ENCODE measurements at regions not wholly inside any gene's neighbourhood (a gene's known extent, or its start where the extent isn't known, plus 50 kb on each side); places are given as distances from the start of the nearest gene placed in this dataset.

DNA sequence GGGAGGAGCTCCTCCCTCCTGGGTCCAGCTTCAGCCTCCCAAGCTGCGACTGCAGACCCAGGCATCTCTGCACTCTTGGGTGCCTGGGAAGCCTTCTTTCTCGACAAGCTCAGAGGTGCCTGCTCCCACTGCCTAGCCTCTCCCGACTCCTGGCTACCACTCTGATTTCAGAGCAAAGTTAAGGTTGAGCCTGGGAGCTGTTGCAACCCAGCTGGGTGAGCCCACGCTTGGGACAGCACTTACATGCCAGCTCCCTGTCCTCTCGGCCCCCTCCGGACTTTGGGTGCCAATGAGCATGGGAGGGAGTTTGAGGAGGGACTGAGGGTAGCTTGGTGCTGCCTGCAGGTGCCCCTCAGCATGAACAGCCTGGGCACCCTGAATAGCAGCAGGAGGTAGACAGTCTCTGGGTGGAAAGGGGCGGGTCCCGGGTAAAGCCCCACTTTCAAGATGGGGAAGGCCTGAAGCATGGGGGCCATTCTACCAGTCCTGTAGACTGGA, 1383.4 kb upstream of the PCDH20 start:
- Mint-ChIP-seq H3K4me1 (no peaks in the 10 kb centered on the region), H3K27me3 (ENCODE audit: low read depth) (no peaks in the 10 kb centered on the region), H3K4me3 (no peak overlapping the region), H3K36me3 (no peaks in the 10 kb centered on the region), H3K27ac (no peak overlapping the region), H3K9me3 (no peaks in the 10 kb centered on the region)
- no peak for DNase-seq (ENCODE audit: low spot score)
- no peak for TF ChIP-seq JAZF1 (CRISPR knock-in tag; IDR thresholded peaks at IDR 0.05)
- TF ChIP-seq GRHL2 (CRISPR knock-in tag; IDR thresholded peaks at IDR 0.05; ENCODE audit: insufficient replicate concordance, severe bottlenecking), result no peak
- TF ChIP-seq TEAD1 (CRISPR knock-in tag; IDR thresholded peaks at IDR 0.05), result no peak
- no peak for TF ChIP-seq MXD4 (CRISPR knock-in tag; IDR thresholded peaks at IDR 0.05; ENCODE audit: borderline replicate concordance)
- no peak for TF ChIP-seq EMX1 (CRISPR knock-in tag; IDR thresholded peaks at IDR 0.05)
- TF ChIP-seq, protein P1, sequence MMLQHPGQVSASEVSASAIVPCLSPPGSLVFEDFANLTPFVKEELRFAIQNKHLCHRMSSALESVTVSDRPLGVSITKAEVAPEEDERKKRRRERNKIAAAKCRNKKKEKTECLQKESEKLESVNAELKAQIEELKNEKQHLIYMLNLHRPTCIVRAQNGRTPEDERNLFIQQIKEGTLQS (CRISPR knock-in tag; conservative IDR thresholded peaks at IDR 0.05), result no peak
- TF ChIP-seq ZNF232 (CRISPR knock-in tag; IDR thresholded peaks at IDR 0.05), result no peak
- no peak for TF ChIP-seq NFE2L1 (CRISPR knock-in tag; IDR thresholded peaks at IDR 0.05)
- TF ChIP-seq, protein P2, sequence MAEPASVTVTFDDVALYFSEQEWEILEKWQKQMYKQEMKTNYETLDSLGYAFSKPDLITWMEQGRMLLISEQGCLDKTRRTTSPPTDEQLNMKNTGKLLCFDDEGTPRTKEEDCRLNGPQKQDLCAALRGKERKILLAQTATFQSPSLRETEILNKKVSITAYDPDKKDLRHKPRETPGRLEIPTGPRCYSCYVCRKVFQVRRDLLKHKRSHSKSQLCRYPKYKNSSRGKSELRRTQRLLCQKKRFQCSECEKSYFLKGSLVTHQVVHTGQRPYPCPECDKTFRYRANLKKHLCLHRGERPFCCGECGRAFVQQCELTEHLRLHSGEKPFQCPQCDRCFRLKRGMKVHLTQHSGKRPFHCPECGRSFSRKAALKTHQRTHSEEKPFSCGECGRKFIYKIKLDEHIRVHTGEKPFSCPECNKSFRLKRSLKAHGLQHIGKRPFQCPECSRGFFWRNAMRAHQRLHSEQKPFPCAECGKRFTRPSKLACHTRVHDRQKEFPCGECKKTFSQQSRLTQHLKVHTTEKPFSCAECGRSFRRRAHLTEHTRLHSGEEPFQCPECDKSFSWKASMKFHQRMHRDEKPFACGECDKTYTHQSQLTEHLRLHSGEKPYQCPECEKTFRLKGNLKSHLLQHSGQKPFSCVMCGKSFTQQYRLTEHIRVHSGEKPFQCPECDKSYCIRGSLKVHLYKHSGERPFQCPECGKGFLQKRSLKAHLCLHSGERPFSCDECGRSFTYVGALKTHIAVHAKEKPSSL (CRISPR knock-in tag; conservative IDR thresholded peaks at IDR 0.05), result no peak
- no peak for TF ChIP-seq OVOL2 (CRISPR knock-in tag; IDR thresholded peaks at IDR 0.05; ENCODE audit: borderline replicate concordance)
- no peak for TF ChIP-seq ELF4 (CRISPR knock-in tag; IDR thresholded peaks at IDR 0.05; ENCODE audit: low read depth)
- no peak for TF ChIP-seq ZNF317 (CRISPR knock-in tag; IDR thresholded peaks at IDR 0.05; ENCODE audit: borderline replicate concordance, low read depth)
- no peak for TF ChIP-seq ZNF121 (CRISPR knock-in tag; IDR thresholded peaks at IDR 0.05)
- ATAC-seq, result no peak
- POLR2A ChIA-PET, result no interaction called here
- CTCF ChIA-PET, result interaction anchor here (1.1 to 1.5 kb wide), 2 partner anchors 20 to 172 kb away, joined by 3 read pairs; no protein-coding TSS in a partner anchor

DNA sequence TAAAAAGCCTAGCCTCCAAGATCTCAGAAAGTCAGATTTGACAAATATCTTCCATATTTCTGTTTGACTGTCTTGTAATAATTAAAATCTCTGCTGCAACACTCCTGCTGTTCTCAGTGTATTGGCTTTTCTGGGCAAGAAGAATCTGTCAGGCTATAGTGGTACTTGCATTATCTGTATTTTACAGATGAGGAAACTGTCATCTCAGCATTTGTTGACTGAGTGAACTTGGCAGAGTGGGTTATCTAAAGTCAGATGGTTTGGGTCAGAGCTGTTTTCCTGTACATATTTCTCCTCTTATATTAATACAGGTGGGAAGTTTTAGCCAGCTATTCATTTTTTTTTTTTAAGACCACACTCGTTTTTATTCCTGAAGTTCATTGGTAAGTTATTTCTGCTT, 1378.2 kb upstream of the PCDH20 start:
- Mint-ChIP-seq H3K27me3 (ENCODE audit: low read depth) (no peaks in the 10 kb centered on the region), H3K4me1 (no peaks in the 10 kb centered on the region), H3K9me3 (peaks cover 6% of the 10 kb centered on the region), H3K4me3 (no peak overlapping the region), H3K27ac (no peak overlapping the region), H3K36me3 (no peaks in the 10 kb centered on the region)
- TF ChIP-seq ZBTB21 (CRISPR knock-in tag; IDR thresholded peaks at IDR 0.05; ENCODE audit: borderline replicate concordance), result no peak
- TF ChIP-seq, protein P3, sequence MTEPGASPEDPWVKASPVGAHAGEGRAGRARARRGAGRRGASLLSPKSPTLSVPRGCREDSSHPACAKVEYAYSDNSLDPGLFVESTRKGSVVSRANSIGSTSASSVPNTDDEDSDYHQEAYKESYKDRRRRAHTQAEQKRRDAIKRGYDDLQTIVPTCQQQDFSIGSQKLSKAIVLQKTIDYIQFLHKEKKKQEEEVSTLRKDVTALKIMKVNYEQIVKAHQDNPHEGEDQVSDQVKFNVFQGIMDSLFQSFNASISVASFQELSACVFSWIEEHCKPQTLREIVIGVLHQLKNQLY (CRISPR knock-in tag; IDR thresholded peaks at IDR 0.05), result no peak
- TF ChIP-seq SP1 (CRISPR knock-in tag; conservative IDR thresholded peaks at IDR 0.05), result no peak
- TF ChIP-seq, protein P4, sequence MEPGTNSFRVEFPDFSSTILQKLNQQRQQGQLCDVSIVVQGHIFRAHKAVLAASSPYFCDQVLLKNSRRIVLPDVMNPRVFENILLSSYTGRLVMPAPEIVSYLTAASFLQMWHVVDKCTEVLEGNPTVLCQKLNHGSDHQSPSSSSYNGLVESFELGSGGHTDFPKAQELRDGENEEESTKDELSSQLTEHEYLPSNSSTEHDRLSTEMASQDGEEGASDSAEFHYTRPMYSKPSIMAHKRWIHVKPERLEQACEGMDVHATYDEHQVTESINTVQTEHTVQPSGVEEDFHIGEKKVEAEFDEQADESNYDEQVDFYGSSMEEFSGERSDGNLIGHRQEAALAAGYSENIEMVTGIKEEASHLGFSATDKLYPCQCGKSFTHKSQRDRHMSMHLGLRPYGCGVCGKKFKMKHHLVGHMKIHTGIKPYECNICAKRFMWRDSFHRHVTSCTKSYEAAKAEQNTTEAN (CRISPR knock-in tag; IDR thresholded peaks at IDR 0.05), result no peak
- TF ChIP-seq, protein P5, sequence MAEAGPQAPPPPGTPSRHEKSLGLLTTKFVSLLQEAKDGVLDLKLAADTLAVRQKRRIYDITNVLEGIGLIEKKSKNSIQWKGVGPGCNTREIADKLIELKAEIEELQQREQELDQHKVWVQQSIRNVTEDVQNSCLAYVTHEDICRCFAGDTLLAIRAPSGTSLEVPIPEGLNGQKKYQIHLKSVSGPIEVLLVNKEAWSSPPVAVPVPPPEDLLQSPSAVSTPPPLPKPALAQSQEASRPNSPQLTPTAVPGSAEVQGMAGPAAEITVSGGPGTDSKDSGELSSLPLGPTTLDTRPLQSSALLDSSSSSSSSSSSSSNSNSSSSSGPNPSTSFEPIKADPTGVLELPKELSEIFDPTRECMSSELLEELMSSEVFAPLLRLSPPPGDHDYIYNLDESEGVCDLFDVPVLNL (CRISPR knock-in tag; IDR thresholded peaks at IDR 0.05; ENCODE audit: borderline replicate concordance, low read depth), result no peak
- TF ChIP-seq, protein P6, sequence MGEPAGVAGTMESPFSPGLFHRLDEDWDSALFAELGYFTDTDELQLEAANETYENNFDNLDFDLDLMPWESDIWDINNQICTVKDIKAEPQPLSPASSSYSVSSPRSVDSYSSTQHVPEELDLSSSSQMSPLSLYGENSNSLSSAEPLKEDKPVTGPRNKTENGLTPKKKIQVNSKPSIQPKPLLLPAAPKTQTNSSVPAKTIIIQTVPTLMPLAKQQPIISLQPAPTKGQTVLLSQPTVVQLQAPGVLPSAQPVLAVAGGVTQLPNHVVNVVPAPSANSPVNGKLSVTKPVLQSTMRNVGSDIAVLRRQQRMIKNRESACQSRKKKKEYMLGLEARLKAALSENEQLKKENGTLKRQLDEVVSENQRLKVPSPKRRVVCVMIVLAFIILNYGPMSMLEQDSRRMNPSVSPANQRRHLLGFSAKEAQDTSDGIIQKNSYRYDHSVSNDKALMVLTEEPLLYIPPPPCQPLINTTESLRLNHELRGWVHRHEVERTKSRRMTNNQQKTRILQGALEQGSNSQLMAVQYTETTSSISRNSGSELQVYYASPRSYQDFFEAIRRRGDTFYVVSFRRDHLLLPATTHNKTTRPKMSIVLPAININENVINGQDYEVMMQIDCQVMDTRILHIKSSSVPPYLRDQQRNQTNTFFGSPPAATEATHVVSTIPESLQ (CRISPR knock-in tag; IDR thresholded peaks at IDR 0.05), result no peak
- TF ChIP-seq, protein P7, sequence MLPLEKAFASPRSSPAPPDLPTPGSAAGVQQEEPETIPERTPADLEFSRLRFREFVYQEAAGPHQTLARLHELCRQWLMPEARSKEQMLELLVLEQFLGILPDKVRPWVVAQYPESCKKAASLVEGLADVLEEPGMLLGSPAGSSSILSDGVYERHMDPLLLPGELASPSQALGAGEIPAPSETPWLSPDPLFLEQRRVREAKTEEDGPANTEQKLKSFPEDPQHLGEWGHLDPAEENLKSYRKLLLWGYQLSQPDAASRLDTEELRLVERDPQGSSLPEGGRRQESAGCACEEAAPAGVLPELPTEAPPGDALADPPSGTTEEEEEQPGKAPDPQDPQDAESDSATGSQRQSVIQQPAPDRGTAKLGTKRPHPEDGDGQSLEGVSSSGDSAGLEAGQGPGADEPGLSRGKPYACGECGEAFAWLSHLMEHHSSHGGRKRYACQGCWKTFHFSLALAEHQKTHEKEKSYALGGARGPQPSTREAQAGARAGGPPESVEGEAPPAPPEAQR (CRISPR knock-in tag; IDR thresholded peaks at IDR 0.05), result no peak
- no peak for TF ChIP-seq TP53 (CRISPR knock-in tag; IDR thresholded peaks at IDR 0.05)
- ChIA-PET CTCF (no interaction called here), POLR2A (no interaction called here)
- ATAC-seq (no peak), DNase-seq (ENCODE audit: low spot score) (no peak)
